GM18909 (cell line): ENCODE measurements at regions not wholly inside any gene's neighbourhood (a gene's known extent, or its start where the extent isn't known, plus 50 kb on each side); places are given as distances from the start of the nearest gene placed in this dataset.
"Not testable (repeated sequence)": the region's sequence is repeated elsewhere in the genome, so short reads cannot be mapped to it uniquely, and the experiment has no call there.

Experiments used
- ATAC-seq: cut with Tn5 transposase; IDR thresholded peaks from one replicate; pipeline ENCODE4 v1.9.1; 2021; ENCODE audit warnings: mild to moderate bottlenecking; ENCODE audit not compliant: unreplicated experiment, poor library complexity

DNA sequence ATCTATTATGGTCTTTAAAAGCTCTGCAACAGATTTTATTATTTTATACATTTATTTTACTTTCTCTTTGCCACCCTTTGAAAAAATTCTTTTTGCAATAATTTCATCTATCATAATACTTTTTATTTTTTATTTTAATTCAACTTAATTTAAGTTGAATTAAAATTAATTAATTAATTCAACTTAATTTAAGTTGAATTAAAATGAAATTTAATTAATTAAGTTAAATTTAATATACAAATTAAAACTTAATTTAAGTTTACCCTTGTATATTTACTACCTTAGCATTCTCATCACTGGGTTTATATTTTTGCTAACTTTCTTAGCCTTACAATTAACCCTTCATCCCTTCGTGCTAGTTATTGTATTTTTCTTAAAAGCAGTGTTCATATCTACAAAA, 301.4 kb downstream of the SLITRK5 start:
- ATAC-seq: no peak

- ATAC-seq: no peak
Observed at GRCh38 chr13:87975035-87975434, 303.9 kb downstream of the SLITRK5 start.

GRCh38 chr13:87976650-87977049, 305.5 kb downstream of the SLITRK5 start:
- ATAC-seq: not testable (repeated sequence)

- no peak for ATAC-seq
Observed at GRCh38 chr13:87981416-87981815, 310.2 kb downstream of the SLITRK5 start.

GRCh38 chr13:87982400-87982799, 311.2 kb downstream of the SLITRK5 start:
- ATAC-seq: no peak

- ATAC-seq: no peak
Observed at GRCh38 chr13:87986639-87987250, 315.6 kb downstream of the SLITRK5 start.

DNA sequence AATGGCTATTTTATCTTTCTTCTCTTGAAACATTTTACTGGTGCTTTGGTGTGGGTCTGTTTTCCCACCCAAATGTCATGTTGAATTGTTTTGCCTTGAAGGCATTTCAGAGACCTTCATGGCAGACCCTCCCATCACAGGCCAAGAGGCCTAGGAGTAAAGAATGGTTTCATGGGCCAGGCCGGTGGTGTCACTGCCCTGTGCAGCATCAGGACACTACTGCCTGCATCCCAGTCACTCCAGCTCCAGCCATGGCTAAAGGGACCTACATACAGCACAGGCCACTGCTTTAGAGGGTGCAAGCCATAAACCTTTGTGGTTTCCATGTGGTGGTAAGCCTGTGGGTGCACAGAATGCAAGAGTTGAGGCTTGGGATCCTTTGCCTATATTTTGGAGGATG, 326.9 kb downstream of the SLITRK5 start:
- ATAC-seq: no peak

DNA sequence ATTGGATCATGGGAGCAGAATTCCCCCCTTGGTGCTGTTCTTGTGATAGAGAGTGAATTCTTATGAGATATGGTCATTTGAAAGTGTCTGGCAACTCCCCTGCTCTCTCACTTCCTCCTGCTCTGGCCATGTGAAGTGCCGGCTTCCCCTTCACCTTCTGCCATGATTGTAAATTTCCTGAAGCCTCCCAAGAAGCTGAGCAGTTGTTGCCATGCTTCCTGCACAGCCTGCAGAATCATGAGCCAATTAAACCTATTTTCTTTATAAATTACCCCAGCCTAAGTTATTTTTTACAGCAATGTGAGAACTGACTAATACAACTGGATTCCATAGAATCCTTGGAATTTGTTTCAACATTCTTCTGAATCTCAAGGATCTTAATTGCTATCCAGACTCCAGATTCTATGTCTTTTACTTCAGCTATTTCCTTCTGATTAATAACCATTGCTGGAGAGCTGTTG, 328.1 kb downstream of the SLITRK5 start:
- ATAC-seq: no peak

- ATAC-seq: no peak
Observed at GRCh38 chr13:87999788-88000187, 328.6 kb downstream of the SLITRK5 start.

DNA sequence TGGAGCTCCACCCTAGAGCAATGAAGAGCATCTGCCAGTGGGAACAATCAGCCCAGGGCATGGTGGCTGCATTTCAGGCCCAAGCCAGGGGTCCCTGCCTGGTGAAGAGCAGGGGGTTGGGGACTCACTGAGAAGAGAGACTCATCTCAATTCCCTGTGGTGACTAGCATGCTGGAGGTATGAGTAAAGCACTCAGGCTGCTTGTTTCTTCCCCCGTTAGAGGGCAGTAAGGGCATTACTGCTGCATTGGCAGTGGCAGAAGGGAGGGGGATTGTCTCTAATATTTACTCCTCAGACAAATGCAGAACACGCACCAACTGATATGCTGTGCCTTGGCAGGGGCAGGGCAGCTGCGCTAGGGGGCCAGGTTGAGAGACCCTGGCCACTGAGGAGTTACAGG, 329.1 kb downstream of the SLITRK5 start:
- ATAC-seq: no peak

DNA sequence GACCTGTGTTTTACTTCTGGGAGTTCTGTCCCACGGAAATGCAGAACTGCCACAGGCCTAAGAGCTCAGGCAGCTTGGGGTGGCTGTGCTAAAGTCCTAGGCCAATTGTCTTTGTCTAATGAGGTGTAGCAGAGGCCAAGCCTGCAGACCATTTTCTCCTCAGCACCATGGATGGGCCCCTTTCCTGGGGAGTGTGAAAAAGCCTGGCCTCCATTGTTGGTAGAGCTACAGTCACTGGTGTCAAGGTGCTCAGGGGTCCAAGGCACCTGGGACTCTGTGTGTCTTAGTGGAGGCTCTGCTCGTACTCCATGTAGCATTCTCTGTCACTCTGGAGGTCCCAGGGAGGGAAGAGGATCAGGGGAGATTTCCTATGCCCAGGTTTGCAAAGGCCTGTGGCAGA, 329.6 kb downstream of the SLITRK5 start:
- no peak for ATAC-seq

- no peak for ATAC-seq
Observed at GRCh38 chr13:88005188-88005587, 334.0 kb downstream of the SLITRK5 start.

DNA sequence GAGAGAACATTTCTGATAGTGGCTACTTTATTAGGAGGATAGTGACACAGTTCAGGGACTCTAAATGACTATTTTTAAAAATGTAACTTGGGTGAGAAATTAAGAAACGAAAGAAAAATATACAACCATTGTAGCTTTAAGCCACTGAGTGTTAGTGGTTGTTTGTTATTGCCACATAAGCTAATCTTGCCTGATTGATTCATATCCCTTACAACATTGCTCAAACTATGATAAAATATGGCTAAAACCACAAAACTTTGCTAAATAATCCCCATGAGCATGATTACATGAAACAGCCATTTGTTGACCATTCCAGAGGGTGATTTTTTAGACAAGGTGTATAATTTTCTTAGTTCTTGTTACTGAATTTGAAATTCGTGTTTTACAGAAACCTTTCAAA, 343.4 kb downstream of the SLITRK5 start:
- ATAC-seq: no peak

DNA sequence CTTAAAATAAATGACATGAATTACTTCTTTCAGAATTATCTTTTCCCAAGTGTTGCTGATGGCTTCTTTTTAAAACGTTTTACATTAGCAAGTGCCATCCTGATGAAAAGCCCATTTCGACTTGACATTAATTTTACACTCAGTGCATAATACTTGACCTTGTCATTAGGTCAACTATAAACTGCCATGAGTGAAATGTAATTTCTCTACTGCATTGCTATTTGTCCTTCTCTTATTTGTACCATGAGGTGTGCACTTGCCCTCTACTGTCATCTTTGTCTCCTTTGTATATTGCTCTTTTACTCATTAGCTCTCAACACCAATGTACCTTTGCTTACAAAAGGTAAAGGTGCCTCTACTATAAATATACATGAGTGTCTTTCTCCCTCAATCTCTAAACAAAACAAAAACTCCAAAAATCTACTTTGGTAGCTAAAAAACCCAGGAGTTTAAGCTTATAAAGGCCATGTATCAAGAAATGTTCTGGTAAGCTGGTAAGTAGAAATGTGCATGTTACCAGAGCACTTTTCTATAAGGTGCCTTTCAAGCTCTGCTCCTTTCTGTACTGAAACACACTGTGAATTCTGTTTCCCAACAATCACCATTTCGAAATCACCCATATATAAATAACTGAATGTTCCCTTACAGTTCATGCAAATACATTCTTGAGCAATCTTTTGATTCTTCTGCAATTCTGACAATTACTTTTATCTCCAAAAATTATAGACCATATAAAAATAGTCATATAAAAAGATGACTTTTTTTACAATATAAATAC, 351.4 kb downstream of the SLITRK5 start:
- ATAC-seq: no peak

- ATAC-seq: no peak
Observed at GRCh38 chr13:88026241-88026640, 355.1 kb downstream of the SLITRK5 start.

- no peak for ATAC-seq
Observed at GRCh38 chr13:88031980-88032559, 360.9 kb downstream of the SLITRK5 start.

- not testable (repeated sequence) for ATAC-seq
Observed at GRCh38 chr13:88036205-88036604, 365.0 kb downstream of the SLITRK5 start.

- ATAC-seq: no peak
Observed at GRCh38 chr13:88042489-88042888, 371.3 kb downstream of the SLITRK5 start.

DNA sequence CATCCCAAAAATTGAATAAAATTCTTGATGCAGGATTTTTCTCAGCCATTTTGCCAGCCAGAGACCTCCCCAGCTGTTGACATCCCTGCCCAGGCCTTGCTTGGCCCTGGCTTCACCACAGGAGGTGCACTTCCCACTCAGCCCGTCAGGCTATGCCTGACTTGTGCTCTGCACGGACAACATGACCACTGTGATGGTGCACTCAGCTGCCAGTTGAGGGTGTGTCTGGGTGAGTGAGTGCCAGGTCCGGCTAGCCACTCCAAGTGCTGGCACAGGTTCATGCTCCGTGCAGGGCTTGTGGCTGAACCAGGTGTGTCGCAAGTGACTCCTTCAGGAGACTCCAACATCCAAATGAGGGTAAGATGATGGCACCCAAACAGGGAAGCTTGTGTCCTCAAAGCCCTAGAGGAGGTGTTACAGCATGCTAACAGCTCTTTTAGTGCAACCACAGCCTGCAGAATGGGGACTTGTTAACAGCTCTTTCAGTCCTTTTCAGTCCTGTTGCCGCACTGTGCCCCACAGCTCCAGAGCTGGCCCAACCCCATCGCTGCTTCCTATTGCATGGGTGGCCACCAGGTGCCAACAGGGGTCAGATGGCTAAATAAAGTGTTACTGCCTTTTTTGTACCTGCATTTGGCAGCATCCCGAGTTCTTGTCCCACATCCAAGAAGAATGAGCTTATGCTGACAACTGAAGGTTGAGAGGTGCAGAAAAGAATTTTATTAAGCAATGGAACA, 380.7 kb downstream of the SLITRK5 start:
- ATAC-seq: no peak

- ATAC-seq: no peak
Observed at GRCh38 chr13:88063741-88064140, 392.6 kb downstream of the SLITRK5 start.

DNA sequence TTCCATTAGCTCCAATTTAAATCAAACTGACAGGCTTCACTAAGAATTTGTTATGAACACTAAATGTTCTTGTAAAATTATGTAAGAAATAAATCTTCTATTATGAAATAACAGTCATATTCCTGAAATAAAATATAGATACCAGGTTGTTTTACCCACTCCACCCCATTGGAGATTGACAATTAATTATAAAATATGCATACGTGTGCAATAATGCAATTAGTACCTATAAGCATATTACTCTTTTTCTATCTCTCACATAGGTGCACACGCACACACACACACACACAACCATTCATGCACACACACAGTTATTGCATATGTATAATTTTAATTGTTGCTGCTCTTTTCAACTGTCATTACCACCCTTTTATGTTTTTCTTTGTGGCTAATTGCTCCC, 395.7 kb downstream of the SLITRK5 start:
- no peak for ATAC-seq
